GM18861 (cell line): ENCODE measurements at regions not wholly inside any gene's neighbourhood (a gene's known extent, or its start where the extent isn't known, plus 50 kb on each side); places are given as distances from the start of the nearest gene placed in this dataset.
"Not testable (repeated sequence)": the region's sequence is repeated elsewhere in the genome, so short reads cannot be mapped to it uniquely, and the experiment has no call there.

ENCODE experiments used
- ATAC-seq: cut with Tn5 transposase; IDR thresholded peaks from one replicate; pipeline ENCODE4 v1.9.1; 2021; ENCODE audit not compliant: unreplicated experiment

DNA sequence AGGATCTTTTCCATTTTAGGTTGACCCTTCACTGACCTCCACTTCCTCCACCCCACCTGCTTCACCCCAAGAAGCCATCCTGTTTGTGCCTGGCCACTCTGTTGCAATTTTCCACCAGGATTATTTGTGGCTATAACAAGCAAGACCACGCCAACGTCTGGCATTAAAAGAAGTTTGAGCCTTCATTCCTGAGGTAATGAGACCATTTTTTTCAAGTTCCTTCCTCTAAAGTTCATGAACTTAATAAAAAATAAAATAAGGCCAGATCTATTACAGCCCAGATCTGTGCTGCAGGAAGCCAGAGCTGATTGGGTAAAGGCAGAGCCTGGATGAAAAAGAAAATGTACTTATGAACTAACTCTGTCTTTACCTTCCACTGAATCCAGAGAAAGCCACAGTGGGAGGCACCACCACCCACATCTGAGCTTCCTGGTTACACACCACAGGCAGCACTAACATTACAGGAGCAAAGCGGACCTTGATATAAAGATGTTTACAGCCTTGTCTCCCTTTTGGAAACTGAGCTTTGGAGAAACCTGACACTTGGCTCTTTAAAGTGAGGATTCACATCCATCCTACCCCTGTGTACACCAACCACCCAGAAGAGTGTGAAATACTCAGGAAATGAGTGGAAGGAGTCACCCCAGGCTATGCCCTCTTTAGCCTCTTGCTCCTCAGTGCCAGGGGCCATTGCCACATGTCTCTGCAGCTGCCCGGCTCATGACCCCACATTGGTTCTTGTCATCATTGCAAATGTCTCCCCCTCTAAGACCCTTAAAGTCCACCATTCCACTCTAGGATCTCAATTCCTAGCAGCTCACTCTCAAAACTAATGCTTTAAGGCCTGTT, 293.6 kb downstream of the PLPP3 start:
- no peak for ATAC-seq

DNA sequence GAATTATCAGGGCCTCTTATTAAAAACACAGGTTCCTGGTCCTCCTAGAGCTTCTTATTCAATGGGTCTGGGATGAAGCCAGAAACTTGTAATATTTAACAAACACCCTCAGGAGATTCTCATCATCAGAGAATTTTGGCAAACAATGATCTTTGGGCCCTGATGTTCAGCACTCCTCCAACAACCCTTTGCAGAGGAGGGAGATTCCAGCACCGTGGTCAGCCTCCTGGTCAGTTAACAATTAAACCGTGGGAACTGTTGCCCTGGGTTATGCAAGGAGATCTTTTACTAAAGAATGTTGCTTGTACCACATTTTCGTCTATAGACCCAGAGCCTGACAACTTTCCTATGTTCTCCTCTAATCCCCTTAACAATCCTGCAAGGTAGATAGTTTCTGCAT, 294.4 kb downstream of the PLPP3 start:
- no peak for ATAC-seq

DNA sequence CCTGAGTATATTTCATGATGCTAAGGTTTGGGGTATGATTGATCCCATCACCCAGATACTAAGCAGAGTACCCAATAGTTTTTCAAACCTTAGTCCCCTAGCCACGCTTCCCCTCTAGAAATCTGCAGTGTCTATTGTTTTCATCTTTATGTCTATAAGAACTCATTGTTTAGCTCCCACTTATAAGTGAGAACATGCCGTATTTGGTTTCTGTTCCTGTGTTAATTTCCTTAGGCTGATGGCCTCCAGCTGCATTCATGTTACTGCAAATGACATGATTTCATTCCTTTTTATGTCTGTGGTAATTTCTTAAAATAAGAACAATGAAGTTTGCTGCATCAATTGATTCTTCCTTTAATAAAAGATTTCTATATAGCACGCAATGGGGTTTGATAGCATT, 301.3 kb downstream of the PLPP3 start:
- no peak for ATAC-seq

DNA sequence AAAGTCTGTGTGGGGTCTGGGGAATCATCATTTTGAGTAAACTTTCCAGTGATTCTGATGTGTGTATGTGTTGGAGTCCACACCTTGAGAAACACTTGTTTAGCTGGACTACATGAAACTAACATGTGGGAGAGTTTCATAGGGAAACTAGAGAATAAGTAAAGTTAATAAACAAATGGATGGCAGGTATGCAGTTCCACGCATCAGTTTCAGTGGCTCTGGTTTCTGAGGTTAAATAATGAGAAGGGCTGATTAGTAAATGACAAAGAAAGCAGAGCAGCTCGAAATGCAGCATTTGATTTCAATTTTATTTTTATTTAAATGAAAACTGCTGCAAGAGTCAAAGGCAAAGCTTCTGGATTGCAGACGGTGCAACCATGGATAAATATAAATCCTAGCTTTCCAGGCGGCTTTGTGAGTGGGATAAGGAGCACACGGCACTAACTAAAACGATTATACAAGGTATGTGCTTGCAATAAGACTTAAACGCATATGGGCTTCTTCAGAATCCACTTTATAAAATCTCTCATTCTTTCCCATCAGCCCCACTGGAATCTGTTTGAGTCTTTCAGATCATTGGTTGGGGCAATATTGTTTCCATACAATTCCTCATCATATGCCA, 310.7 kb downstream of the PLPP3 start:
- ATAC-seq = no peak

DNA sequence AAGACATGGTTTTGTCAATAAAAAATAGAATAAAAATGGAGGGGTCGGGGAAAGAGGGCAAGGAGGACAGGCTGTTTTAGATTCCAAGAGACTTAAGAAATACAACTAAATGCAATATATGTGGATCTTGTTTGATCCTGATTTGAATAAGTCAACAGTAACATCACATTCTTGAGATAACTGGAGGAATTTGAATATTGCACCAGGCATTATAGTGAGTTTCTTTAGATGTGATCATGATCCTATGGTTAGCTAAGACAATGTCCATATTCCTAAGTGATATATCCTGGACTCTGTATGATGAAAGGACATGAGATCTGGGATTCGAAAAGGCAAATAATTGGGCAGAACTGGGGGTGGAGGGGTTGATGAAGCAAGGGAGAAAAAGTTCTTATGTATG, 311.8 kb downstream of the PLPP3 start:
- ATAC-seq = no peak

DNA sequence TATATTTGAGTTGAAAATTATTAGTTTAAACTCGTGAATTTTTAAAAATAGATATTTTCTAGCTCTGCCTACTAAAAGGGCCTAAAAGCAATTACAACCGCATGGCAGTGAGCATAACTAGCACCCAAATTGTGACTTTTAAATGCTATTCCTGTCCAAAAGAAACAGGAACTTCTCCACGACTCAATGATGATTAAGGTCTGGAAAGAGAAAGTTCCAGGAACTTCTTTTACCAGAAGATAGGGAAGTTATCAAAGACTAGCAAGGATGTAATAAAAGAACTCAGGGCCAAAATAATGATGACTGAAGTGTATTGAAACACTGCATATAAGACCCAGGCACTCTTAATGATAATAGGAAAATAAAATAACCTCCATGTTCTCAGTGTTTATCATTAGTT, 313.0 kb downstream of the PLPP3 start:
- no peak for ATAC-seq

DNA sequence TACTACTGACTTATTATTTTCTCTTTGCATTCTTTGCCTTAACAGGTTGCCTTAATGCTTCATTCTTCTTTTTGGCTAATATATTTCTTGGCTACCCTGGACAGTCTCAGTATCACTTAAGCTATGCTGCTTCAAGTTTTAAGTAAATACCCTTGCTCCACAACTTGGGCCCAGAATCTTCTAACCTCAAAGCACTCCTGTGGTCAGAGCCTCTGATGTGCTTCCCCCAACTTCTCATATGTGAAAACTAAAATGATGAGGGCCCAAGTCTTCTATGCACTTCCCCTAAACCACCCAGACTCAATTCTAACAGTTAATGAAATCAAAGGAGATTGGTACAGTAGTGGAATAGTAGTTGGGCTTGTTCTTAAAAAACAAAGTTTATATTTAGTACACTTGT, 314.1 kb downstream of the PLPP3 start:
- no peak for ATAC-seq

DNA sequence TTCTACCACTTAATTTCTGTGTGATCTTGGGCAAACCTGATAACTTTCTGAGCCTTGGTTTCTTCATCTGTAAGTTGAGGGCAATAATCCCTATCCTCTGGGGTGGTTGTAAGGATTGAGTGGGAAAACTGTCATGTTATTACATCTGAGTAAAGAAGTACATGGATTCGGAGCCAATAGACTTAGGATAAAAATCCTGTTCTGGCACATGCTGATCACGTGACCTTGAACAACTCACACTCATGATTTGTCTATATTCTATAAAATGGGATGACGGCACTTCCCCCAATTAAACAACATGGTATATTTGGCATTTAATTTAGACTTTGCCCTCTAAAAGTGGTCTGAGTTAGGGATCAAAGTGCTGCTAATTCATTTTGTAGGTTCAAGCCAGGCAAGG, 315.5 kb downstream of the PLPP3 start:
- no peak for ATAC-seq

DNA sequence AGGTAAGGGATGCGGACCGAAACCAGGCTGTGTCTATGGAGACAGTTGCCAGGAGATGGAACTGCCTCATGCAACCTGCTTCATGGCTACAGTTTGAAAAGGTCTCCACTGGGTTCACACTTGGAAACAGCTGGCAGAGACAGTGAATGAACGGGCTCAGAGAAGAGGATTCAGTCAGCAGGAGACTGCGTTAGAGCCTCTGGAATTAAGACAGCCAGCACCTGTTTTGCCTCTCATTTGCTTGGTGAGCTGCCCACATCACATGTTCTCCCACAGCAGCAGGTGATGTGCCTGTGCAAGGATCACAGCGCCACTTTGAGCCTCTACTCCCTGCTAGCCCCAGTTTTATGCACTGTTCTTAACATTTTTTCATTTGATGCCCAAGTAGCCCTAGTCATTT, 321.0 kb downstream of the PLPP3 start:
- no peak for ATAC-seq

DNA sequence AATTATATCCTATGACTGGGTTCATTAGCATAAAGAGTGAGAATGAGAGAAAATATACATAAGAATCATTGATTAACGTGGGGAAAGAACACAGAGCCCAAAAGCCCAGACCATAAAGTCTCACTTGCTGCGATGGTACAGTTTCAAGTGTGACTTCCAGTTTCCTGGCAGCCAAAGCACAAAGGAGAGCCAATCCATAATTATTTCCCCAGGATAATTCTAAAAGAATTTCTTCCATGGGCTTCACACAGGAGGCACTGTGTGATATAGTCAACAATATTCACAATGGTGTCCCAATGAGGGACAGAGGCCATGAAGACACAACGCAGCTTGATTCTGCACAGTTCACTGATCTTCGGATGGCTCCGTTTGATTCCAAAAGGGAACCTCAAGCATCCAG, 321.6 kb downstream of the PLPP3 start:
- no peak for ATAC-seq

DNA sequence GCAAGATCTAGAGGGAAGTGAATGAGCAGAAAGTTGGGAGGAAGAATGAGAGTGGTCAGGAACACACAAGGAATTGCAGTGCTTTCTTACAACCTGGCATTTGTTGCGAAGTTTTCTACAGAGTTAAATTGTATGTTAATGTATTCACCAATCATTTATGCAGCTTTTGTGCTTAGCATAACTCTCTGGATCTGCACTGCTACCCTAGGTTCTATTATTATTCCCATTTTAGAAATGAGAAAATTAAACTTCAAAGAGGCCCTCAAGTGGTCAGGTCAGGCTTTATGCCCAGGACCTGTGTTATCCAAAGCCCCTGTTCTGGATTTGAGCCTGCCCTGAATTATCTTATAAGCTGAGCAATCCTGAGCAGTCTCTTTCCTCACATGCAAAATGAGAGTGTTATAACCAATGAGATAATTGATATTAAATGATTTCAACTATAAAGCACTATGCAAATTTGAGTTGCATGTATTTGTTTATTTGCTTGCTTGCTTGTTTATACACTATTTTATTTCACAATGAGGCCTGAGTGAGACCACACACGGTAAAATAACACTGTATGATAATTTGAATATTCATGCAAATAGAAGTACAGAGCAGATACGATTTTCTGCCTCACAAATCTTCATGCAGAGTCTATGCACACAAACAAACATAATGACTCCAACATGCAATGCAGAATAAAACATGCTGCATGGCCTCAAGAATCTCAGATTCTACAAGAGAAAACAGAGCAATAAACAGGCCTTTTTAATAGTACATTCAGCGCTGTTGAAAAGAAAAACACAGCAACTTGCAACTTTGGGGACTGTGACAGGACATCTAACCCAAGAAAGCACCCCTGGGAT, 323.0 kb downstream of the PLPP3 start:
- no peak for ATAC-seq

DNA sequence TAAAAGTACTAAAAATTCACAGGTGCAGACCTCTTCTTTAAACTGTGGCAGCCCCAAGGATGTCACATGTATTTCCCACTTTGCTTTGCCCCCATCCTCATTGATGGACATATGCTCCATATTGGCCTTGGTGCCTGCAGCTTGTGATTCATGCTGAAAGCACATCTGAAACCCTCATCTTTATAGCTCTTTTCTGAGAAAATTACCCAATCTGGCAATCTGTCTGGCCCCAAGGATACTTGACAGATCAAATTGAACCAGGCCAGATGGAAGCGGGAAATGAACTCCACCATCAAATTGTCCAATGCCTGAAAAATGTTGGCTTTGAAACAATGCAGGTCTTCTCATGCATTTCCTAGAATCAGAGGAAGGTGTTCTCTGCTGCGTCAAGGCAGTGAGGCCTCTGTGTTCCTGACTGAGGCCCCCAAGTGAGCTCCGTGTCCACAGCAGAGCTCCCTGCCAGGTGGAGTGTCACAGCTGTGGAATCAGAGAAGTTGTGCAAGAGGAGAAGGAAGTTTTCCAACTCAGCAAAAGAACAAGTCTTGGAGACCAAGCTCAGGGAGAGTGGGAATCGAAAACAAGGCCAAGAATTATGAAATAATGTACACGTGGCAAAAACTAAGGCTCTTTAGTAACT, 323.7 kb downstream of the PLPP3 start:
- no peak for ATAC-seq

DNA sequence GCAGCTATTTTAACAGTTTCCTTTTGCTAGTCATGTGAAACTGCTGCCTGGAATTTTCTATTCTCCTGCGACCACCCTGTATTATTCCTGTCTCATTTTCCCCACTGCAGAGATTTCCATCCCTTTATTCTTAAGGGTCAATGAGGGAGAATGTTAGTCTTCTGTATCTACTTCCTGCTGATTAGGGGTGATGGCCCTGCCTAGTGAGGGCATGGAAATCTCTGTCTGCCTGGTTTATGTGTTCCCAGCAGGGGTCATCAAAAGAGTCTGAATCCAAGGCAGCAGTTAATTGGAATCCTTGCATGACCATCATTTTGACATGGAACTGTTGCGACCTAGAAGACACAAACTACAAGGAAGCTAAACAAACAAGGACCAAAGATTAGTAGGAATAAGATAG, 325.2 kb downstream of the PLPP3 start:
- no peak for ATAC-seq

DNA sequence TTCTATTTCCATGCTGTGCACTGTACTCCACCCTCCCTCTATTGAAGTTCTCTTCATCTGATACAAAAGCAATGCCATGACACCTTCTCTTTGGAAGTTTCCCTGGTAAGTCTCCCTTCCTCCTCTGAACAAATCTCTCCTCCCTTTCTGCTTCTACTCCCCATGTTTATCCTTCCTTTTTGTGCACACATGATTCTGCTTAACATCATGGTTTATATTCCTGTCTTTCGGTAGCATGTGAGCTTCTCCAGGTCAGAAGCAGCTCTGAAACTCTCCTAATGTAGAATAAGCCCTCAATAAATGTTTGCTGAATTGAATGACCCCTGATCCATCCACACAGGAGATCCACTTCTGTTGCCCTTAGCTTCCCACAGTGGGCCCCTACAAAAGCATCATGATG, 328.6 kb downstream of the PLPP3 start:
- no peak for ATAC-seq

DNA sequence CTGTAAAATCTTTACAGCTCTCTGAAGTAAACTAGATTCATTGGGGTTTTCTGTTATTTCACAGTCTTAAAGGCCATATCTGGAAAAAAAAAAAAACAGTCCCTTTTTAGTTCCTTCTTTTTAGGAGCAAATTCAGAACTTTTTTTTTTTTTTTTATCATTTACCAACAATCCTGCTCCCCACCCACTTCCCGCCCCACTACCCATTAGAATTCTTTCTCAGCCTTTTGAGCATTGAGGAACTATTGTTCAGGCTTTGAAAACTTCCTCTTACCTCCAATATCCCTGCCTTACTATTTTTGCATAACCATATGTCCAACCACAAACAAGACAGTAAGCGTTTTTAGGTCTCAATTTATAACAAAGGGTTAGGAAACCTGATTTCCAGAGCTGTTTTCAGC, 330.1 kb downstream of the PLPP3 start:
- ATAC-seq = no peak

DNA sequence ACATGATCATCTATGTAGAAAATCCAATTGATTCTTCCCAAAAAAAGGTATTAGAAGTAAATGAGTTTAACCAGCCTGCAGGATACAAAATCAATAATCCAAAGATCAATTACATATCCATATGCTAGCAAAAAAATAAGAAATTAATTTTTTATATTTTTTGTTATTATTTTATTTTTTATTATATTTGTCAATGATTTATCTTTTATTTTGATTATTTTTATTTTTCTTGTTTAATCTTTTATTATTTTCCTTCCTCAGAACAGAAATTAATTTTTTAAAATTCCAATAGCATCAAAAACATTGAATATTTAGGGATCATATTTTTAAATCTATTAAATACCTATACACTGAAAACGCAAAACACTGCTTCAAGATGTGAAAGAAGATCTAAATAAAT, 331.2 kb downstream of the PLPP3 start:
- no peak for ATAC-seq

DNA sequence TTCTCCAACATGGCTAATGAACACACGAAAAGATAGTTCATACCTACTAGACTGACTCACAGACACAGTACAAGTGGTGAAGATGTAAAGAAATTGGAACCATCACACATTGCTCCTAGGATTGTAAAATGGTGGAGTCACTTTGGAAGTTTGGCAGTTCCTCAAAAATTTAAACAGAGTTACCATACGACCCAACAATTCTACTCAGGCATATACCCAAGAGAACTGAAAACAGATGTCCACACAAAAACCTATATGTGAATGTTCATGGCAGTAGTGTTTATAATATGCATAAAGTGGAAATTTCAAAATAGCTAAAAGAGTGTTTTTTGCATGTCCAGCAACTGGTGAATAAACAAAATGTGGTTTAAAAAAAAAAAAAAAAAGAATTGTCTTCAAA, 332.6 kb downstream of the PLPP3 start:
- ATAC-seq = not testable (repeated sequence)

DNA sequence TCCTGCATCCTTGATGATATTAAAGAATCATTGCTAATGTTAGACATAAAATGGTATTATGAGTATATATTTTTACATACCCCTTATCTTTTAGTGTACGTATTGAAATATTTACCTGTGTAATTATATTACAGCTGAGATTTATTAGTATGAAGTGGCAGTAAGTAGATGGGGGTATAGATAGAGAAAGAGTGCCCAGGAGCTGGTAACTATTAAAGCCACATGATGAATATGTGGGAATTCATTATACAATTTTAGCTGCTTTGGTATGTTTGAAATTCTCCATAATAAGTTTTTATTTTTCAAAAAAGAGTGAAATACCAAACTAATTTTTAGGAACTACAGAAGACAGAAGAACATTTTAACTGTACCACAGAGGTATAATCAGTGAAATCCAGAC, 339.0 kb downstream of the PLPP3 start:
- no peak for ATAC-seq

DNA sequence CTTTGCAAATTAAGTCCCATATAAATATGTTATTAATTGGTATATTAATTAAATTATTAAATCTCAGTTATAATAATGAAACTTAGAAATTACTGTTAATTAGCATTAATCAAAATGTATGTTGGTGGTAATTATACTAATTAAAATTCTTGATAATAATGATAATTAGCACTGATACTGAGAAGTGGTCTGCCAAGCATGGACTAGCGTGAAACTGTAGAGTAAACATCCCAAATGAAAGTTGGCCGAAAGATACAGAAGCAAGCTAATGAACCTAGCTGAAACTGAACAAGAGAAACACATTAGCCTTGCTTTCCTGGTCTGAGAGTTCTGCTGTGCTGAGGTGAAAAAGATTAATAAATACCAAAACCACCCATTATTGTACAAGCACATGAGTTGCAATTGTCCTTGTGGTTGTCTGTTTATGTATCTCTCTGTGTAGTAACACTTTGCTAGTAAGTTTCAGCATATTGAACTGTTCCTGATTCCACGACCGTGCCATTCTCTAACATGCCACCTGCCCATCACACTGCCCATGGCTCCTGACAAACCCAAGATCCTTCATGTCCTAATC, 341.8 kb downstream of the PLPP3 start:
- ATAC-seq = no peak

DNA sequence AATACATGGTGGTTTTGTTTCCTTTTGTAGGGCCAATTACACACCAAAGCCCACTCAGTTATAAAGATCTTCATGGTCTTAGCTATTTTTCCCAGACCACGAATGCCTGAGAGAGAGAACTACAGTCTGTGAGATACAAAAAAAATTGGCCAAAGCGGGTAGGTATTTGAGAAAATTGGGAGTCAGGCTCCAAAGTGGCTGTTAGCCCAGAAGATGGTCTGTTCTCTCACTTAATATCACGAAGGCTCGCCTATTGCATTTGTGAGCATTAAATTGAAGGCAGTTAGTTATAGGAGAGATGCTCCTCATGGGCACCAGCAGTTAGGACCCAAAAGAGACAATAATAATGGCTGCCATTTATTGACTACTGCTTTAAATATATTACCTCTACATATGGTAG, 342.7 kb downstream of the PLPP3 start:
- ATAC-seq = no peak

DNA sequence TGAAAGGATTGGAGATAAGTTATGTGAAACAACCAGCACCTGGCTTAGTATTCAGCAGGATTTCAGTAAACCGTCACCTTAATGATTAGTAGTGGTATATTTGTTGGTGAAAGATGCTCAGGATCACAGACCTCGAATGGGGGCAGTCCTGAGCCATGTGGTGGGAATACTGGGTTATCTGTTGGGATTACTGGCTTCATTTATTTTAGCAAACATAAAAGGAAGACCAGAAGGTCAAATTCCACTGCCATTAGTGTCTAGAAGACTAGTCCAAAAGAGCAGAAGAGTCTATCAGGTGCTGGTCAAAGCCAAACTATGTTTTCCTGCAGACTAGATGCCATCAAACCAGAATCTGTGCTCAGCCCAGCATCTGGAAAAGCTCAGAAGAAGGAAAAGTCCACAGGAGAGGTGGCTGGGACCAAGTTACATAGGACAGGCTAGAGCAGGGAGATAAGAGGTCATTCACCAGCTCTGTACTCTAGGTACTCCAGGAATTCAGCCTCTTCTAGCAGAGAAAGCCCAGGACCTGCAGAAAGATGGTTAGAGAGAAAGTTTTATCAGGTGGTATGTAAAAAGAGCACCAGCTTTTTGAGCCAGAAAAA, 343.4 kb downstream of the PLPP3 start:
- no peak for ATAC-seq
